SH-SY5Y (cell line): ENCODE measurements at regions not wholly inside any gene's neighbourhood (a gene's known extent, or its start where the extent isn't known, plus 50 kb on each side); places are given as distances from the start of the nearest gene placed in this dataset.

ENCODE experiments used
- GATA2 ChIP-seq: IDR thresholded peaks from 2 replicates; pipeline ENCODE4 v1.6.1; 2011; ENCODE audit warnings: mild to moderate bottlenecking, low read depth, low read length
- GATA3 ChIP-seq: IDR thresholded peaks from 2 replicates; pipeline ENCODE4 v1.6.1; 2011; ENCODE audit warnings: low read depth, mild to moderate bottlenecking, low read length, moderate library complexity

- TF ChIP-seq GATA2, result no peak
- no peak for TF ChIP-seq GATA3
Measured at GRCh38 chr10:31087011-31087410, 55.3 kb upstream of the ZNF438 start.
